Coronary artery (tissue), 2 donors: ENCODE measurements at regions not wholly inside any gene's neighbourhood (a gene's known extent, or its start where the extent isn't known, plus 50 kb on each side); places are given as distances from the start of the nearest gene placed in this dataset.
A peak's percentile ranks its signal among the peaks of the same experiment; 100 is the strongest.

ENCODE experiments used
- DNase-seq: peaks from one replicate; pipeline ENCODE4 v3.0.0-alpha.2; 2017; ENCODE audit warnings: low spot score
- H3K27ac ChIP-seq, 2 donors: fragments of 200-600 bp; sonication (generic); one replicate each; pipeline ENCODE4 v1.5.1; 2016 to 2019
- H3K4me3 ChIP-seq: fragments of 200-600 bp; sonication (generic); 2 replicates; pipeline ENCODE4 v1.5.1; 2016; ENCODE audit warnings: mild to moderate bottlenecking, moderate library complexity
- CTCF ChIP-seq: fragments of 200-600 bp; sonication (generic); IDR thresholded peaks from one replicate; pipeline ENCODE4 v1.5.1; 2019; ENCODE audit warnings: antibody characterized with exemption

- no peak for DNase-seq
- Histone ChIP-seq H3K27ac (peak overlapping the region in 1 of 2 donors; percentile 69), H3K4me3 (no peak overlapping the region)
- no peak for TF ChIP-seq CTCF
These were observed 72.7 kb upstream of the NOX3 start for GRCh38 chr6:155528335-155528734.

GRCh38 chr6:155527443-155527842, 71.8 kb upstream of the NOX3 start:
- TF ChIP-seq CTCF, result no peak
- no peak for DNase-seq
- Histone ChIP-seq H3K4me3 (no peak overlapping the region), H3K27ac (no peak overlapping the region)

- H3K27ac ChIP-seq, result no peak overlapping the region
- DNase-seq, result no peak
- no peak for TF ChIP-seq CTCF
- H3K4me3 ChIP-seq, result no peak overlapping the region
These were observed 68.4 kb upstream of the NOX3 start for GRCh38 chr6:155523821-155524651.

- TF ChIP-seq CTCF, result no peak
- H3K4me3 ChIP-seq, result no peak overlapping the region
- no peak for DNase-seq
- H3K27ac ChIP-seq, result no peak overlapping the region
These were observed 66.1 kb upstream of the NOX3 start for GRCh38 chr6:155521719-155522118.

GRCh38 chr6:155520078-155520477, 64.4 kb upstream of the NOX3 start:
- H3K4me3 ChIP-seq, result no peak overlapping the region
- DNase-seq, result no peak
- H3K27ac ChIP-seq, result no peak overlapping the region
- no peak for TF ChIP-seq CTCF

- no peak overlapping the region for H3K27ac ChIP-seq
- DNase-seq, result no peak
- no peak for TF ChIP-seq CTCF
- no peak overlapping the region for H3K4me3 ChIP-seq
These were observed 63.6 kb upstream of the NOX3 start for GRCh38 chr6:155519176-155519738.

- DNase-seq, result no peak
- H3K27ac ChIP-seq, result no peak overlapping the region
- H3K4me3 ChIP-seq, result no peak overlapping the region
- no peak for TF ChIP-seq CTCF
These were observed 61.7 kb upstream of the NOX3 start for GRCh38 chr6:155517294-155517693.
